ENCODE measurements at regions not wholly inside any gene's neighbourhood (a gene's known extent, or its start where the extent isn't known, plus 50 kb on each side); places are given as distances from the start of the nearest gene placed in this dataset.

GRCh38 chrX:39848900-39849299 is 248.9 kb downstream of the BCOR start:
- peak; percentile 62 for DNase-seq

- no peak for DNase-seq
These were observed 247.5 kb downstream of the BCOR start for GRCh38 chrX:39850209-39850608.

- peak; percentile 82 for DNase-seq
These were observed 247.1 kb downstream of the BCOR start for GRCh38 chrX:39850630-39851152.

GRCh38 chrX:39851745-39852455 is 245.9 kb downstream of the BCOR start:
- no peak for DNase-seq

- no peak for DNase-seq
These were observed 245.3 kb downstream of the BCOR start for GRCh38 chrX:39852491-39852890.

GRCh38 chrX:39853417-39854030 is 244.2 kb downstream of the BCOR start:
- no peak for DNase-seq

GRCh38 chrX:39854772-39855747 is 242.7 kb downstream of the BCOR start:
- DNase-seq = no peak

- DNase-seq = no peak
These were observed 242.0 kb downstream of the BCOR start for GRCh38 chrX:39855748-39856129.

- DNase-seq = no peak
These were observed 241.2 kb downstream of the BCOR start for GRCh38 chrX:39856472-39857121.

- no peak for DNase-seq
These were observed 240.0 kb downstream of the BCOR start for GRCh38 chrX:39857780-39858179.

GRCh38 chrX:39859991-39860861 is 237.5 kb downstream of the BCOR start:
- DNase-seq = peak; percentile 69

GRCh38 chrX:39862963-39863362 is 234.8 kb downstream of the BCOR start:
- no peak for DNase-seq

- DNase-seq = no peak
These were observed 231.5 kb downstream of the BCOR start for GRCh38 chrX:39866229-39866628.

- DNase-seq = peak; percentile 69
These were observed 227.7 kb downstream of the BCOR start for GRCh38 chrX:39869846-39870601.

GRCh38 chrX:39871648-39872047 is 226.1 kb downstream of the BCOR start:
- DNase-seq = no peak

- DNase-seq = no peak
These were observed 224.6 kb downstream of the BCOR start for GRCh38 chrX:39873117-39873516.

- no peak for DNase-seq
These were observed 223.4 kb downstream of the BCOR start for GRCh38 chrX:39874202-39874816.

GRCh38 chrX:39875834-39876628 is 221.7 kb downstream of the BCOR start:
- DNase-seq = no peak

GRCh38 chrX:39877905-39878304 is 219.9 kb downstream of the BCOR start:
- no peak for DNase-seq

GRCh38 chrX:39883666-39884065 is 214.1 kb downstream of the BCOR start:
- no peak for DNase-seq
